GM23248 (cell line): ENCODE measurements at regions not wholly inside any gene's neighbourhood (a gene's known extent, or its start where the extent isn't known, plus 50 kb on each side); places are given as distances from the start of the nearest gene placed in this dataset.

Experiments used
- DNase-seq: peaks from one replicate; pipeline ENCODE4 v3.0.0-alpha.2; 2015
- H2AFZ ChIP-seq: fragments of 200-600 bp; sonication (generic); 2 replicates; pipeline ENCODE4 v1.6.1; 2016; ENCODE audit warnings: antibody characterized with exemption
- H3F3A ChIP-seq: fragments of 200-600 bp; sonication (generic); 2 replicates; pipeline ENCODE4 v1.6.1; 2016; ENCODE audit warnings: mild to moderate bottlenecking, antibody characterized with exemption, mixed run types; ENCODE audit not compliant: insufficient read depth
- H3K27ac ChIP-seq: fragments of 200-600 bp; sonication (generic); 2 replicates; pipeline ENCODE4 v1.5.1; 2016; ENCODE audit warnings: mild to moderate bottlenecking
- H3K27me3 ChIP-seq: fragments of 200-600 bp; sonication (generic); replicated peaks from 2 replicates; pipeline ENCODE4 v1.6.1; 2016; ENCODE audit warnings: mild to moderate bottlenecking; ENCODE audit not compliant: insufficient read depth
- H3K36me3 ChIP-seq: fragments of 200-600 bp; sonication (generic); 2 replicates; pipeline ENCODE4 v1.6.1; 2016; ENCODE audit warnings: low read depth, mild to moderate bottlenecking
- H3K4me1 ChIP-seq: fragments of 200-600 bp; sonication (generic); 2 replicates; pipeline ENCODE4 v1.6.1; 2016; ENCODE audit warnings: mild to moderate bottlenecking; ENCODE audit not compliant: insufficient read depth
- H3K4me2 ChIP-seq: fragments of 200-600 bp; sonication (generic); one replicate; pipeline ENCODE4 v1.6.1; 2016; ENCODE audit warnings: mild to moderate bottlenecking; ENCODE audit not compliant: unreplicated experiment
- H3K4me3 ChIP-seq: fragments of 200-600 bp; sonication (generic); 2 replicates; pipeline ENCODE4 v1.5.1; 2016; ENCODE audit warnings: mild to moderate bottlenecking
- H3K79me2 ChIP-seq: fragments of 200-600 bp; sonication (generic); 2 replicates; pipeline ENCODE4 v1.6.1; 2016; ENCODE audit warnings: mild to moderate bottlenecking; ENCODE audit not compliant: insufficient read depth
- H3K9ac ChIP-seq: fragments of 200-600 bp; sonication (generic); 2 replicates; pipeline ENCODE4 v1.6.1; 2016; ENCODE audit warnings: mild to moderate bottlenecking
- H3K9me2 ChIP-seq: fragments of 200-600 bp; sonication (generic); 2 replicates; pipeline ENCODE4 v1.6.1; 2016; ENCODE audit warnings: mixed run types, mild to moderate bottlenecking, moderate library complexity; ENCODE audit not compliant: insufficient read depth
- H3K9me3 ChIP-seq: fragments of 200-600 bp; sonication (generic); one replicate; pipeline ENCODE4 v1.6.1; 2017; ENCODE audit warnings: low read depth
- H4K20me1 ChIP-seq: fragments of 200-600 bp; sonication (generic); 2 replicates; pipeline ENCODE4 v1.6.0; 2016; ENCODE audit not compliant: insufficient read depth
- EZH2 ChIP-seq: fragments of 200-600 bp; sonication (generic); IDR thresholded peaks from 2 replicates; pipeline ENCODE4 v1.6.1; 2018; ENCODE audit warnings: antibody characterized with exemption, mild to moderate bottlenecking; ENCODE audit not compliant: insufficient read depth, poor library complexity, severe bottlenecking
- EZH2phosphoT487 ChIP-seq: fragments of 200-600 bp; sonication (generic); IDR thresholded peaks from 2 replicates; pipeline ENCODE4 v1.6.1; 2018; ENCODE audit warnings: antibody characterized with exemption, moderate library complexity, mild to moderate bottlenecking, low read depth; ENCODE audit not compliant: insufficient read depth
- WGBS, 2 experiments: methylation state at CpG; one replicate each; pipeline ENCODE4 v1.1.6; 2015 to 2017; ENCODE audit warnings: low lambda C conversion rate in 2 of 2, low coverage in 1 of 2; ENCODE audit errors: missing lambda C conversion rate in 2 of 2; 5-methylcytosine and 5-hydroxymethylcytosine counted together
- in situ Hi-C: fragments of 300-500 bp; cut with MboI; formaldehyde crosslinking; loops from 2 replicates; pipeline ENCODE4 v1.15.0; 2020

- Histone ChIP-seq H3K9me2 (no peaks in the 10 kb centered on the region), H3K36me3 (no peaks in the 10 kb centered on the region), H3K9ac (no peak overlapping the region), H3K4me2 (no peak overlapping the region), H4K20me1 (no peaks in the 10 kb centered on the region), H3K27ac (no peak overlapping the region), H3K27me3 (no peaks in the 10 kb centered on the region), H3K4me1 (no peaks in the 10 kb centered on the region), H3K79me2 (no peaks in the 10 kb centered on the region), H3K4me3 (no peak overlapping the region), H3K9me3 (no peaks in the 10 kb centered on the region), H3F3A (no peaks in the 10 kb centered on the region), H2AFZ (no peak overlapping the region)
- no peak for DNase-seq
- WGBS, 2 experiments, result 58 to 60% methylated on average over 20 of the region's 20 CpGs
- TF ChIP-seq EZH2phosphoT487 (no peak), EZH2 (no peak)
- in situ Hi-C loops, result no loop called here
Measured at GRCh38 chr5:104223885-104224773, 661.5 kb upstream of the NUDT12 start.

- Histone ChIP-seq H3K4me3 (no peak overlapping the region), H4K20me1 (no peaks in the 10 kb centered on the region), H3K27me3 (no peaks in the 10 kb centered on the region), H3K9me2 (no peaks in the 10 kb centered on the region; the same call in 1 of the 2 replicates), H3F3A (no peaks in the 10 kb centered on the region), H3K9ac (no peak overlapping the region), H3K4me2 (no peak overlapping the region), H3K79me2 (no peaks in the 10 kb centered on the region), H3K4me1 (no peaks in the 10 kb centered on the region), H3K27ac (no peak overlapping the region), H2AFZ (no peak overlapping the region), H3K36me3 (no peaks in the 10 kb centered on the region), H3K9me3 (no peaks in the 10 kb centered on the region)
- in situ Hi-C loops, result no loop called here
- WGBS, 2 experiments, result 8 to 10% methylated on average over 2 of the region's 2 CpGs
- DNase-seq, result no peak
- TF ChIP-seq EZH2 (no peak), EZH2phosphoT487 (no peak)
Measured at GRCh38 chr5:104218200-104218599, 655.6 kb upstream of the NUDT12 start.

DNA sequence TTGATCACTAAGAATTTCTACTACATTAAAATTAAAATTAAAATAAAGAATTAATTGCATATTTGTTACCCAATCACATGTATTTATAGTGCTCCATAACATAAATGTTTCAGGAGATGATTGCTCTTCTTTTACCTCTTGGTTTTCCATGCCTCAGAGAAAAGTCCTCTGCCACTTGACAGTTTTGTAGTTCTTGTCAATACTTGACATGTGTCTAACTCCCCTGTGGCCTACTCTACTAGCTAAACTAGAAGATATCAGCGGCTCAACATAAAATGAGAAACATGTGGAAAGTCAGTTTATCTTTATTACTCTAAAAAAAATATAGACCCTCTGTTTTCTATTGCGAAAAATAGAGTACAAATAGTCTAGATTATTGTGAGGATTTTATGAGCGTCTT lies 650.6 kb upstream of the NUDT12 start:
- in situ Hi-C loops, result no loop called here
- no peak overlapping the region for H3K9ac ChIP-seq
- no peaks in the 10 kb centered on the region; the same call in 1 of the 2 replicates for H3K9me2 ChIP-seq
- no peaks in the 10 kb centered on the region for H3F3A ChIP-seq
- no peak for DNase-seq
- H3K27ac ChIP-seq, result no peak overlapping the region
- no peaks in the 10 kb centered on the region for H3K4me1 ChIP-seq
- H3K4me2 ChIP-seq, result no peak overlapping the region
- no peaks in the 10 kb centered on the region for H4K20me1 ChIP-seq
- TF ChIP-seq EZH2phosphoT487, result no peak
- TF ChIP-seq EZH2, result no peak
- H3K79me2 ChIP-seq, result no peaks in the 10 kb centered on the region
- H3K27me3 ChIP-seq, result no peaks in the 10 kb centered on the region
- no peaks in the 10 kb centered on the region for H3K36me3 ChIP-seq
- 10 to 14% methylated on average over 3 of the region's 3 CpGs for WGBS, 2 experiments
- no peak overlapping the region for H2AFZ ChIP-seq
- H3K9me3 ChIP-seq, result no peaks in the 10 kb centered on the region
- H3K4me3 ChIP-seq, result no peak overlapping the region

DNA sequence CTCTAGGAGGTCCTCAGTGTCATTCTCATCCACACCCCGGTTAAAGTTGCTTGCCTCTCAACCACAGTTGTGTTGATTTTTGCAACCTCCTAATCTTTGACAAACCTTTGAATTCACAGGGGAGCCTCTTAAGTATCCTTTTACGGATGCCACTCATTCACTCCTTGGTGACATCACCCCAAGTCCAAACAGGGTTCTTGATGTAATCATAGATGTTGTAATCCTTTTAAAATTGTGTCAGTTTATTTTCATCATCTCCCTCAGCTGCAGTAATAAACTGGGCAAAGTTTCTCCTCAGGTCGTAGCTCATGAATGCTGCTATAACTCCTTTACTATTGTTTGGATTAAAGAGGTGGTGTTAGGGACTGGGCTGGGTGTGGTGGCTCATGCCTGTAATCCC lies 637.2 kb upstream of the NUDT12 start:
- Histone ChIP-seq H3K4me1 (no peaks in the 10 kb centered on the region), H3F3A (no peaks in the 10 kb centered on the region), H3K9me3 (no peaks in the 10 kb centered on the region), H3K36me3 (no peaks in the 10 kb centered on the region), H3K27me3 (no peaks in the 10 kb centered on the region), H3K9ac (no peak overlapping the region), H3K4me2 (no peak overlapping the region), H3K4me3 (no peak overlapping the region), H4K20me1 (no peaks in the 10 kb centered on the region), H3K79me2 (no peaks in the 10 kb centered on the region), H3K9me2 (no peaks in the 10 kb centered on the region), H3K27ac (no peak overlapping the region), H2AFZ (no peak overlapping the region)
- TF ChIP-seq EZH2, result no peak
- TF ChIP-seq EZH2phosphoT487, result no peak
- WGBS, 2 experiments, result 22 to 23% methylated on average over 3 of the region's 3 CpGs
- DNase-seq, result no peak
- in situ Hi-C loops, result loop anchor here (25.0 kb wide), 1 partner anchor 612 kb away; no protein-coding TSS in a partner anchor
